Skin of body (tissue), 1 donor: ENCODE measurements at regions not wholly inside any gene's neighbourhood (a gene's known extent, or its start where the extent isn't known, plus 50 kb on each side); places are given as distances from the start of the nearest gene placed in this dataset.

Source experiments
- DNase-seq: peaks from one replicate; lab custom pipeline; 2025; lab: John Stamatoyannopoulos, UW

DNA sequence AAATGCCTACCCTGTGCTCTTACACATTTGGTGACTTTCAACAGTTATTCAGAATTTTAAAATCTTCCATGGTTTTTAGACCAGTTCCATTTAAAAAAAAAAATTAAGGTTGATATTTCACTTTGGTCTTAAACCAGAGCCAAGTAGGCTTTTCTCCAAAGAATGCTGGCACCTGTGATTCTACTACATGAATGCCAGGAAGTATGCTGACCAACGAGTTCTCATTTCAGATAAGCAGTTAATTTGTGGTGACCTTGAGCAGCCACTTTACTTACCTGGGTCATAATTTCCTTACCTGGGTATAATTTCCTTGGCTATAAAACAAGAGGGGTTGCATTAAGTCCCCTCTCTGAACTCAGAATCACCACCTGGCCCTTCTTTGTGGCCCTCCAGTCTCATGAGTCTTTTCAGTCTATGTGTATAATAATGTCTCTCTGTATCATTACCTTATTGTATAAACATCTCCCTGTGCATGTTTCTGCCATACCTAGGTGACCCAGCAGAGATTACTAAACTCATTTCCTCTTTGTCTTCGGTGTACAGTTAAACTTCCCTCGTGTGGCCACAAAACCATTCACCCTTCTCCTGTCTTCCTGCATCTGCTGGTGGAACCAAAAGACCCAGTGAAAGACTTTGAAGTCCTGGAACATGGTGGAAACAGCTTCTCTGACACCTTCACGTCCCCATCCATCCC lies 139.1 kb upstream of the DPT start:
- DNase-seq = no peak

DNA sequence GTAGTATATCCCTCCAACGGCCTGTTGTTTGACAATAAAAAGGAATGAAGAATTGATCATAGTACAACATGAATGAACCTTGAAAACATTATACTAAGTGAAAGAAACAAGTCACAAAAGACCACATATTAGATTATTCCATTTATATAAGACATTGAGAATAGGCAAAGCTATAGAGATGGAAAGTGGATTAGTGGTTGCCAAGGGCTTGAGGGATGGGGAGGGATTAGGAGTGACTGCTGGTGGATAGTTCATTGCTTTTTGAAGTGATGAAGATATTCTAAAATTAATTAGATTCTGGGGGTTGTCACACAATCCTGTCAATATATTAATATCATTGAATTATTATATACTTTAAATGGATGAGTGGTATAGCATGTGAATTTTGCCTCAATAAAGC lies 142.5 kb upstream of the DPT start:
- DNase-seq = no peak

DNA sequence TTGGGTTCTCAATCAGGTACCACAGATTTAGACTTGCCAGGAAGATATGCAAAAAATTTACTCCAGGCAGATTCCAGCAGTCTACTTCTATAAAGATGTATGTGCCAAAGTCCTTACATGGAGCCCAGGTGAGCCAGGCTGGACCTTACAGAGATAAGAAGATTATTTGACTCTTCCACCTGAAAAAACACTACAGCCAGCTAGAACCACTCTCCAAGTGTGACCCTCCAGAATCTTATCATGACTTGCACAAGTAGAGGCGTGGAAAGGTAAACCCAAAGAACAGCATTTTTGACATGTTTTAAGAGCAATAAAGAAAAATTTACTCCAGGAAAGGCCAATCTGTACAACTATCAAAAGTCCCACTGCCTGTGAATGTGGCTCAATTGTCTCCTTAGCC lies 146.8 kb upstream of the DPT start:
- DNase-seq = no peak

DNA sequence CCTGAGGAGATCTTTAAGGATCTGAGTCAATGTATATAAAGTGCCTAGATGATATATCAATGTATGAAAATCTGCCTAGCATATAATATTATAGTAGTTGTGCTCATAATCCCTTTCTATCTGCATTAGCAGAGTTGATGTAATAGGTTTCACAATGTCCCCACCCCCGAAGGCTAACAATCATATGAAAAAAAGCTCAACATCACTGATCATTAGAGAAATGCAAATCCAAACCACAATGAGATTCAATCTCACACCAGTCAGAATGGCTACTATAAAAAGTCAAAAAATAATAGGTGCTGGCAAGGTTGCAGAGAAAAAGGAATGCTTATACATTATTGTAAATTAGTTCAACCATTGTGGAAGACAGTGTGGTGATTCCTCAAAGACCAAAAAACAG lies 147.8 kb upstream of the DPT start:
- DNase-seq = no peak

DNA sequence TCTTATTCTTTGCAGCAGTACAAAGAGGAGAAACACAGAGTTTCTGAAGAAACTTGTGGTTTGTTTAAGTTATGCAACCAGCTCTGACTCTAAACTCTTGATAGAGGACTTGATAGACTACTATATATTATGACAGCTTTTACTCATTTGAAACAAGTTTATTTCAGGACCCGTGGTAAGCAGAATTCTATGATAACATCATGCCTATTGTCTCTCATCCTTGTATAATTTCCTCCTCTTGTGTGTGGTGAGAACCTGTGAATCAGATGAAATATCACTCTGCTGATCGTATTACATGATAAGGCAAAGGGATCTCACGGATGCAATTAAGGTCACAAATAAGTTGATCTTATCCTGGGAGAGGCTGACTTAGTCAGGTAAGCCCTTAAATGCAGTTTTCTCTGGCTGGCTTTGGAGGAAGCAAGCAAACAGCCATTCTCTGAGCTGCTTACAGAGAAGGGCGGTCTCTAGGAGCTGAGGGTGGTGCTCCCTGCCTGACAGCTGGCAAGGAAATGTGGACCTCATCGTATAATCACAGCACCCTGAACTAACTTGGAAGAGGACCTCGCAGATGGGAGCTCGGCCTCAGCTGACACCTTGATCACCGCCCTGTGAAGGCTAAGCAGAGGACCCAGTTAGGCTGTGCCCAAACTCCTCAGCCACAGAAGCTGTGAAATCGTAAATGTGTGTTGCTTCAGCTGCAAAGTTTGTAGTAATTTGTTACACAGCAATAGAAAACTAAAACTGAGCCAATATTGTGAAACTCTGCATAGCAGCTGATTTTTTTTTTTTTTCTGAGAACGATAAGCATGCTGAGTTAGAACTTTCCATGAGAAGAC lies 151.1 kb upstream of the DPT start:
- DNase-seq = peak; percentile 50

DNA sequence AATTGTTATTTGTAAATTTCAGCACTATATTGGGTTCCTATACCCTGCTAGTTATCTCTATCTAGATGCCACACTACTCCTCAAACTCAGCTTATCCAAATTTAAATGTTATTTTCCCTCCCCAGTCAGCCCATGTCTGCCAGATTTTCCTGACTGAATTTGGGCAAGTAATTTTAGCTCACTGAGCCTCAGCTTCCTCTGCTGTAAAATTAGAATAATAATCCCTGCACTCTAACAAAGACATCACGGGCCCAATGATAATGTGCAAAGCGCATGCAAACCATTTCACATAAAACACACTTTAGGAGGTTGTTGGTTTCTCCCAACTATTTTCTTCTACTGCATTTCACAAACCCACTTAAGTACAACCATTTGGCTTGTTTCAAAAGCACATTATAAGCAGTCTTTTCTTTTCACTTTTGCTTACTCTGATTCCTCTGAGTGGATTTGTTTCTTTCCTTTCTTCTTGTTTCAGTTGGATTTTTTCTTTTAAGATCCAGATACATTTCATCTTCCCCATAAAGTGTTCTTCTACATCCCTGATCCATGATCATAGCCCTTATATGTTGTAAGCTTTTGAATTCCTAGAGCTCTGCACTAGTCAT lies 152.8 kb upstream of the DPT start:
- no peak for DNase-seq

DNA sequence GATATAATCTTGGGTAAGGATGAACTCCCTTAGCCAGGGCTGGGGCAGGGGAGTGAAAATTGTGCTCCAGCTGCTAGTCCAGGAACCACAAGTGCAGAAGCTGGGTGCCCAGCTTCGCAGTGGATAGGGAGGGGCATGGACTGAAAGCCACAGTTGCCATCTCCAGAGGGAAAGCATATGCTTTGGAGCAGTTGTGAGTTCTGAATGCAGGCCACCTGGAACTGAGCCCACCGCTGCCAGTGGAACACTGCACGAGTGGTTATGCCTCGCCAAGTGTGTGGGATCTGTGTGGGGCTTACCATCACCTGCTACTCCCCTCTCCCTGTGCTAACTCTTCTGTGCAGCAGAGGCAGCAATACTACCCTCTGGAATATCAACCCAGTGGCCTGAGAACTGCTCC lies 158.4 kb upstream of the DPT start:
- no peak for DNase-seq

DNA sequence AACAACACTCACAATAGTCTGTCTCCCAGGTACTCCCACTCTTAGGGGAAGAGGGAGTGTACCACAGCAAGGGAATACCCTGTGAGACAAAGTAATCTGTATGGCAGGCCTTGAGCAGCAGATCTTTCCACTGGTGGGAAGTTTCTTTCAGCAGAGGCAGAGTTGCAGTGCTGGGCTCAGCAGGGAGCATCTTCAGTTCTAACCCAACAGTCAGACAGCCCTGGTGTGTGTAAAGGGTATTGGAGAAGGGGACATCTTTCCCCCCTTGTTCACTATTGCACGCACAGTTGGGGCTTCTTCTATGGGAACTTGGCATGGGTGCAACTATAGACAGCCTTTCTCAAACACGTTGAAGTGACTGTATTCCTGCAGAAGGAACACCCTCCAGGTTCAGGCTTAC lies 159.4 kb upstream of the DPT start:
- DNase-seq = no peak

DNA sequence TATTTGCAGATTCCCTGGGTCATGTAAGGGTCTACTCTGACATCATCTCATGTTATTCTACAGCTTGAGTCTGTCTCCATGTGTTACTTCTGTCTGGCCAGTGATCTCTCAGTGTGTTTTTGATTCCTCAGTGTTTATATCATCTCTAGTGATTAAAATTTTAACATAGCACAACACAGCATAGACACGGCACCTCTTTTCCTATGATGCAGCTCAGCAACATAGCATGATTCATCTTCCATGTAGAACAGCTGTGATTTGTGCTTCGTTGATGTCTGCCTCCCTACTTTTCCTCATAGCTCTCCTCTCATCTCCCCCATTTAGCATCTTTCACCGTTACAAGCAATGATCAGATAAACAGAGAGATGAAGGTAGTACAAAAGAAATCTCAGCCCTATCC lies 163.9 kb upstream of the DPT start:
- DNase-seq = no peak

DNA sequence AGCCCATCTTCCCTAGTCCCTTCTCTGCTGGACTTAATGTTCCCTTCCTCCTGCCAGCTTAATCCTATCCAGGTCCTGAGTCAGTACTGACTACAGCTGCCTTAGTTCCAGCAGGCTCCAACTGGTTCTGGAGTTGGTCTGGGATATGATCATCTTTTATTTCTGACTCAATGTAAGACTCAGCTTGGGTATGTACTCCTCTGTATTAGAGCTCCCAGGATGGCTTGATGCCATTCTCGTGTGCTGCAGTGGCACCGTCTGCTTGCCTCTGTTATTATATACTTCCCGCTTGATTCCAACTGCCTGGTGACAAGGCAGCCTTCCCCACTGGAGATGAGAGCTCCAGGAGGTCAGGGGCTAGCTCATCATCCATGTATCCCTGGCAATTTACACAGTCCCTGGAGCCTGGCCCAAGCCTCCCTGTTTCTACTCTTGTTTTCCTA lies 164.4 kb upstream of the DPT start:
- peak; percentile 24 for DNase-seq

DNA sequence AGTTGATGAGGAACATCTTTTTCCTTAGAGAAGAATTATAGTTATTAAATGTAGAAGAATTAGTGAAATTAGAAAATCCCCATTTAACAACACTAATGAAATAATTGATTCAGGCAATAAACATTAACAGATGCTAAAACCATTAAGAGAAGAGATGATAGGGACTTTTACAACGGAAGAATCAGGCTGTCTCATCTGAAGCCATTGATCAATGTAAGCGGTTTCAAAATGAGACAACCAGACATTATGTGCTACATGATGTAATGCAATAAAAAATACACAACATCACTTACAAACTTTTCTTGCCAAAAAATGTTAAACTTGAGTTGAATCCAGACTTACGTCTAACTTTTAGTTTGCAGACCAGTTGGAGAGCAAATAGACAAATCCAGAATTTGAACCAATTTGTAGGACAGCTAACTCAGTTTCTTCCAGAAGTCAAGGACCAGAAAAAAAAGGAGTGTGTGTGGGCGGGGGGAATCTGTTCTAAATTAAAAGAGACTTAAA lies 165.4 kb upstream of the DPT start:
- DNase-seq = peak; percentile 86

DNA sequence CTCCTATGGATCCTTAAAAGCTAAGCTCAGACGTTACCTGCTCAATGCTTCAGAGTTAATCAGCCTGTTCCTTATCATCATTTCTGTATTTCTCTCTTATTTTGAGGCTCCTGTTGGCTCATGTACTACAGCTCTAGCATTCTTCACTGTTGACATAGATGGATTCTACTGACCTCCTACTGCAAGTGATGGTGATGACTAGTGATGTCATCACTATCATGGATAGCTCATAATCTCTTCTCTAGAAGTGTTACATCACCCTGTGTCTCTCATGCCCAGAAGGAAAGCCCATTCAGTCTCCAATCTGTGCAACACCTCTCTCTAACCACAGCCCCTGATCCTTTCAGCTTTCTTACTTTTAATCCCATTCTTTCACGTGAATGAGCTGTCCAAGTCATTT lies 168.2 kb upstream of the DPT start:
- no peak for DNase-seq

DNA sequence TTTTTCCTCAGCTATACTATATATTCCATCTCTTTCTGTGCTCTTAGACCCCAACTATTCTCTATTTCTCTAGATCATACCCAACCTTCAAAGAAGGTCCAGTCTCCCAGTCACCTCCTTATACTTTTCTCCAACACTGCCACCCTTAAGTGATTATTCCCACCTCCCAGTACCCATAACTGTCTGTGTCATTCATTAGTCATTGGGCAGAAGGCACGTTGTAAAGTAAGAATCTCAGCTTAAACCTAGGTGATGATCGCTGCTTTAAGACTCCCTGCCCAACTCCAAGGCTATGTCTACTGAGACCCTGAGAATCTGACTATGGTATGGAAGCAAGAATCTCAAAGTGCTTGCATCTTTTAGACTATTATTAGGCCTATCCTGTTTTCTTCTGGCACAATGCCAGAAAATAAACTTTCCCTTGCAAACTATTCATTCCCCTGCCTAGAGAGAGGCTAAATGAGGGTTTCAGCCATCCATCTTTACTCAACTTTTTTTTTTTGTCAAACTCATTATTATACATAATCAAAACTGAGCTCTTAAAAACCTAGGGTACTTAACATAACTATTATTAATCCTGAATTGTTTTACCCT lies 174.3 kb upstream of the DPT start:
- DNase-seq = no peak

DNA sequence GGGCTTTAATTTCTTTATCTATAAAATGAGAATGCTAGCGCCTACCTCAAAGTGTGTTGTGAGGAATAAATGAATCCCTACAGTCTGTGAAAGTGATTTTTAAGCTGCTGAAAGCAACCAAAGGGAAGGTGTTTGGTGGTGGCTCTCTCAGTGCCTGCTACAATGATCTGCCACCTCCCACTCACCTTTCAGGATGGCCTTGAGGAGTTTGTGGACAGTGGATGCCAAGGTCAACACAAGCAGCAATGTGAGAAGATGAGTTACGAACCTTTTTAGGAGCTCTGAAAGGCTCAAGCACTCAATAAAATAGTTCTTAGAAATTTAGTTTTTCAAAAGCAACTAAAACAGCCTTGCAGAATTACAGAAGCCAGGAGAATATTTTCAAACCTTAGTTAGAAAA lies 176.6 kb upstream of the DPT start:
- DNase-seq = no peak

DNA sequence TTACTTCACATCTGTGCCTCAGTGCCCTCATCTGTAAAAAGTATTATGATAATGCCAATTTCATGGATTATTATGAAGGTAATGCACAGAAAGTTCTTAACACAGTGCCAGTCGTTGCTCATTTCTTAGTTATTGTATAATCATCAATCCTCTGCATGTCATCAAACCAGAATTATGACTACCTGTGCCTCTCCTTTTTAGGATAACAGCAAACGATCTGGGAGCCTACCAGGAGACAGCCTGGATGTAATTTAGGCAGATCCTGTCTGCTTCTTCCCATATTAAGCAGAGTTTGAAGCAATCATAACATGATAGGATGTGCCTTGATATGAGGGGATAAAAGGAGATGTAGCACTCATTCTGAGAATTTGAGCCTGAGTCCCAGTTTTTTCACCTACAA lies 177.4 kb upstream of the DPT start:
- no peak for DNase-seq

DNA sequence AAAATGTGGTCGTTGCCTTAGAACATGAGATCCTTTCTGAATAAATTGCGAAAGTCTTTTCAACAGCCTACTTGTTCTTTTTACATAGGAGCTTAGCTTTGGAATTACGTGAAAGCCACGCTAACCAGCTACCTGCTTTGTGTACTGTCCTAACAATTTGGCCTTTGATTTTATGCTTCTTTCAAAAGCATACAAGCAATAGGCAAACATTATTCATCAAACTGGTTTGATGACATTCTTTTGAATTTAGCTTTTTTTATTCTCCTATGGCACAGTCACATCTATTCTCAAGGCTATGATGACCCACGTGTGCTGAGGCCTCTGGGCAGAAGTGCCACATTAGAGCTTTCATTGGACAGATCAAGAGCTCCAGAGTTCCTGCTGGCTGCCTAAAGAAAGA lies 178.0 kb upstream of the DPT start:
- DNase-seq = no peak

DNA sequence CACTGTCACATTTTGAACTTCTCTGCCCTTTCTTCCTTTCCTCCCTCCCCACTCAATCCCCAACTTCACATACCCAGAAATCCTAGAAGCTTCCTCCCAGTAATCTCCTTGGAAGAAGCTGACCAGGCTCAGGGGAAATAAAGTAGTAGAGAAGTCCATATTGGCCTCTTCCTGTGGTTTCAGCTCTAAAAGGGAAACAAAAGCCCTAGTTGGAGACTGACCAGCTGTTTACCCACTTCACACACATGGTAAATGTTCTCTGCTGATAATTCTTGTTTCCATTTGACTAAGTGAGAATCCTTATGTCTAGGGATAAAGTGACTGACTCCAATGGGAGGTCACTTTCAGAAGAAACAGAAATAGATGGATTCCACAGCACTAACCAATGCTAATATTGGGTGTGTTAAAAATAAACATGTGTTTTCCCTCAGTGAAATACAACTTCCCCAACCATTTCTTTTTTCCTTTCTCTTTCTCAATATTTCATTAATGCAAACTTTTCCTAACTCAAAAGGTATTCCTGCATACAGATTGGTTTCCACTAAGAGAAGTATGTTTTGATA lies 178.9 kb upstream of the DPT start:
- no peak for DNase-seq

DNA sequence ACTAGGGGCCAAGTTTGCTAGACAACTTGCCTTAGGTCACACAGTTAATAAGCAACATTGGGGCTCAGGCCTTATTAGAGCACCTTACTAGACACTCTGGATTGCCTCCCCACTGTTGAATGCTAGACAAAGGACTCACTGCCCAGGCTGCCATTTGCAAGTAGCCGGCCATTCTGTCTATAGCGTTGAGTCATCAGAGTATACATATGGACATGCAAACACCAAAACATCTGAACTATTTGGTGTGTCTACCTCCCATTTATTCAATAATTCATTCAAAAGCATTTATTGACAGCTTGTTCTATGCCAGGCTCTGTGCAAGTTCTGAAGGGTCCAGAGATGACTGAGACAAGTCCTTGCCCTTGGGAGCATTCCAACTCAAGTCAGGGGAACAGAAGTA lies 181.4 kb upstream of the DPT start:
- DNase-seq = no peak

DNA sequence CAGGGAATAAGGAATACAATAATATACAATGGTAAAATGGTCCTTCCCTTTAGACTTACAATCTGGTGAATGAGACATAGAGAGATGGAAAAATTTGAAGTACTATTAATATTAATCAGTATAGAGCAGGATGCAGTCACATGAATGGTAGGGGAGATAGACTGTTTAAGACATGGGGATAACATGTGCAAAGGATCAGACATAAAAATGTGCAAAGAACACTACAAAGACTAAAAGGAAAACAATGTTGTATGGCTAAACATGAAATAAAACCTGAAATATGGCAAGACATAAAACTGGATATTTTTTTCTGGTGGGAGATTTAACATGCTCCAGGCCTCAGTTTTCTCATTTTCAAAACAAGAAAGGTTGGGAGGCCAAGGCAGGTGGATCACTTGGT lies 182.4 kb upstream of the DPT start:
- no peak for DNase-seq

DNA sequence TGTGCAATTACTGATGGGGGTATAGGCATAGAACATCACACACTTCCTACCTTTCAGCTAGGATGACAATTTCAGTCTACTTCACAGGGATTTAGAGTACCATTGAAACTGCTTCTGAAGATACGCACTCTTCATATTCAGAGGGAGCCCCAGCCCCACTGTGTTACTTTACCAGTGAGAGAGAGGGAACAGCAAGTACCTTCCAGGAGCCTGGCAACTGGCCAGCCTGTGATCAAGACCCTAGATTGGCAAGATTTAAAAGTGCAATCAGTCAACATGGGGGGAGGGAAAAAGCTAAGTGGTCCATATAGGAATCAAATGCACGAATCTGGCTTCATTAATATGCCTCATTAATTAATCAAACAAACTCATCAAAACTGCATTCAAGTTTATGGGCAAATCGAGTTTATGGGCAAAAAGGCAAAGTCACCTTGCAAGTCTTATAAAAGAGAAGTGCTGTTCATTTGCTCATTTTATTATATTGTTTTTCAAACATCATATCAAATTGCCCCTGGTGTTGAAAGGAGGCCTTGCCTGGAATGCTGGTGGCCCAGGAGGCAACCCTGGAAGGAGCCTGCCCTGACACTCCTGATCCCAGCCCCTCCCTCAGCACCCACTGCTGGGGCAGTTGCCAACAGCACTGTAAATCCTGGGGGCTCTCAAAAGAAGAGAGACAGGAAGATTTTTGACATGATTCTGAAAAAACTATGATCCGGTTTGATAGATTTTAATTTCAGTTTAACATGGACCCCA lies 184.9 kb upstream of the DPT start:
- DNase-seq = no peak

DNA sequence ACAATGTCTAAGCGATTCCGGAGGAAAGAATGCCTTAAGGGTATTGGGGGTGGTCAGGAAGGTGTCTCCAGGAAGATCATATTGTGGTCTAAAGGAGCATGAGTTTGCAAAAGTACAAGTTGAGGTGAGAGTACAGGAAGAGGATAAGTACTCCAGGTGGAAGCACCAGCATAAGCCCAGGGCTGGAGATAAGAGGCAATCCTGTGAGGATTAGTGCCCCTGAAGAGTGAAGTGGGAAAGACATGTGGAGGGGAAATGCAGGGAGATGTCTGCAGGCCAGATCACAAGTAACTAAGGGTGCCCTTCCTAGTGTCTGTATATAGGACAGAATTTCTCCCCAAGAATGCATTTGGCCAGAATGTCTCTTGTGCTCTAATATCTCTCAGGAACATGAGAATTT lies 188.3 kb upstream of the DPT start:
- no peak for DNase-seq
